Tibial nerve (tissue), 4 donors: ENCODE measurements at regions not wholly inside any gene's neighbourhood (a gene's known extent, or its start where the extent isn't known, plus 50 kb on each side); places are given as distances from the start of the nearest gene placed in this dataset.
"Not testable (repeated sequence)": the region's sequence is repeated elsewhere in the genome, so short reads cannot be mapped to it uniquely, and the experiment has no call there.

Experiments used
- EP300 ChIP-seq, 2 donors: sonication (generic); formaldehyde crosslinking; IDR thresholded peaks; one replicate each; pipeline ENCODE4 v1.6.1; 2017; ENCODE audit warnings: antibody characterized with exemption in 2 of 2, mild to moderate bottlenecking in 1 of 2
- POLR2A ChIP-seq, 2 donors: fragments of 450-650 bp; IDR thresholded peaks; one replicate each; pipeline ENCODE4 v1.6.1; 2017; ENCODE audit warnings: antibody characterized with exemption in 2 of 2, mild to moderate bottlenecking in 2 of 2, moderate library complexity in 2 of 2
- TF ChIP-seq, protein P1 (sequence below), 5 experiments: fragments of 200-600 bp in 3 of 5; fragments of 450-650 bp in 2 of 5; sonication (generic) in 3 of 5; IDR thresholded peaks; one replicate each; pipeline ENCODE4 v1.5.1; 2016 to 2019; ENCODE audit warnings: antibody characterized with exemption in 5 of 5, mild to moderate bottlenecking in 3 of 5, moderate library complexity in 2 of 5

DNA sequence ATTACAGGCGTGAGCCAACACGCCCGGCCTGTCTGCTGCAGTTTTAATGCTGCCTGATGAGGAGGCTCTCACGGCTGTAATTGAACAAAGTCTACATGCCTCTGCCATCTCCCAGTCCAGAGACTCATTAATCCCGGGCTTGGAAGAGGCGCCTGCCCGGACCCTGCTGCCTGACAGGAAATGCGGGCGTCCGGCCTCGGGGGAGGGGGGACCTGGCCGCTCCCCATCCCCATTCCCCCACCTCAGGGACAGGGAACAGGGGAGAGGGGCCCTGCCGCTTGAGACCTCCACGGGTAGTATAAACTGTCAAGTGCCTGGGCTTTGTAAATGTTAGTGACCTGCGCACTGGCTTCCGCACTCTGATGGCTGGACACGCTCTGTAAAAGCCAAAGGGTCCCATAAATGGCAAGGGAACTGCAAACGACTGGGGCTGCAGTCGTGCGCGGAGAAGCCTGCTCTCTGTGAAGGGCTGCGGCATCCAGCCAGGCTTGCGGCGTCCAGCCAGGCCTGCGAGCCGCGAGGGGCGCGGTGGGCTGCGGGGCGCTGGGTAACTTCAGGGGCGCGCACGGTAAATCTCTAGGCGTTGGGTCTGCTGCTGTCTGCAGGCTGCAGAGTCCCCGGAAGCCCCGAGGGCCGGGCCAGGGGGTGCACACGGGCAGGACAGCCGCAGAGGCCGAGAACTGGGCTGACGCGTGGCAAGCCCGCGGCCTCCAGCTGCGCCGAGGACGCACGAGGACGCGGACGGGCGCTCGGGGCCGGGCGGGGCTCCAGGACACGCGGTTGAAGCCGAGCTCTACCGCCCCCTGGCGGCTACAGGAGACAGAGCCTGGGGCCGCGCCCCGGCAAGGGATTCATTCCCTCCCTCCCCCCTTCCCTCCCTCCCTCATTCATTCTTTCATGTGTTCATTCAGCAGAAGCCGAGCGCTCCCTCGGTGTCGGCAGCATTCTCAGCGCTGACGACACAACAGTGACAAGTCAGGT is 78.4 kb downstream of the KCNJ18 start:
- TF ChIP-seq, protein P1, sequence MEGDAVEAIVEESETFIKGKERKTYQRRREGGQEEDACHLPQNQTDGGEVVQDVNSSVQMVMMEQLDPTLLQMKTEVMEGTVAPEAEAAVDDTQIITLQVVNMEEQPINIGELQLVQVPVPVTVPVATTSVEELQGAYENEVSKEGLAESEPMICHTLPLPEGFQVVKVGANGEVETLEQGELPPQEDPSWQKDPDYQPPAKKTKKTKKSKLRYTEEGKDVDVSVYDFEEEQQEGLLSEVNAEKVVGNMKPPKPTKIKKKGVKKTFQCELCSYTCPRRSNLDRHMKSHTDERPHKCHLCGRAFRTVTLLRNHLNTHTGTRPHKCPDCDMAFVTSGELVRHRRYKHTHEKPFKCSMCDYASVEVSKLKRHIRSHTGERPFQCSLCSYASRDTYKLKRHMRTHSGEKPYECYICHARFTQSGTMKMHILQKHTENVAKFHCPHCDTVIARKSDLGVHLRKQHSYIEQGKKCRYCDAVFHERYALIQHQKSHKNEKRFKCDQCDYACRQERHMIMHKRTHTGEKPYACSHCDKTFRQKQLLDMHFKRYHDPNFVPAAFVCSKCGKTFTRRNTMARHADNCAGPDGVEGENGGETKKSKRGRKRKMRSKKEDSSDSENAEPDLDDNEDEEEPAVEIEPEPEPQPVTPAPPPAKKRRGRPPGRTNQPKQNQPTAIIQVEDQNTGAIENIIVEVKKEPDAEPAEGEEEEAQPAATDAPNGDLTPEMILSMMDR (IDR thresholded peaks at IDR 0.05), result not testable (repeated sequence)
- TF ChIP-seq POLR2A, EP300 (IDR thresholded peaks at IDR 0.05): not testable (repeated sequence)
